Skin of body (tissue), 1 donor: ENCODE measurements at regions not wholly inside any gene's neighbourhood (a gene's known extent, or its start where the extent isn't known, plus 50 kb on each side); places are given as distances from the start of the nearest gene placed in this dataset.
"Not testable (repeated sequence)": the region's sequence is repeated elsewhere in the genome, so short reads cannot be mapped to it uniquely, and the experiment has no call there.

Experiments used
- DNase-seq: peaks from one replicate; lab custom pipeline; 2025; lab: John Stamatoyannopoulos, UW

DNA sequence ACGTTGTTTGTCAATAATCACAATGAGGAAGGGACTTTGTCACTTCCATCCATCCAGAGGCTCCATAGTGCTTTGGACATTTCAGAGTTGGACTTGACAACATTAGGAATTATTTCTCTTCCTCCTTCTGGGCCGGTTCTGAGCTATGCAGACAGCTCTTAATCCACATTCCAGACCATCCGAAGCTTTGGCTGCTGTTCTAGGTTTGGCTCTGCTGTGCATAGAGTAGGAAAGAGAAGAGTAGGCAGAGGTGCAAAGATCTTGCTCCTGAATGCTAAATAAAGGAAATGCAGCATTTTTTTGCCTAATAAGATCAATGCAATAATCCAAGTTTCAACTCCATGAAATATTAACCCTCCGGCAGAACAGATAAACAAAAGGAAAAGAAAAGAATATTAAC is 216.3 kb upstream of the PRNP start:
- no peak for DNase-seq

DNA sequence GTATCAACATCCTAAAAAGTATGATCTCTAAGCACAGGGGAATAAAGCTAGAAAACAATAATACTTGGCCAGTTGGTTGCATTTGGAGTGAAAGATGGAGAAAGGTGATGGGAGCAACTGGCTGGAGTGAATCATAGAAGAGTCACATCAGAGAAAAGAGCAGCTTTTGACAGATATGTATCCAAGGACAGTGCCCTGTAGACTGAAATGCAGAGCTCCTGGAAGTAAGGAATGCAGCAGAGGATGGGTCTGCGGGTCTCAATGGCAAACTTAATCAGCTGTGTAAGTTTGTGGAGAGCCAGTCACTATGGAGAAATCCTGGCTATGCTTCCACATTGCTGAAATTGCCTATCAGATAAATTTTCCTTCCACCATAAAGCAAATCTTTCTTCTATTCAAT is 218.1 kb upstream of the PRNP start:
- DNase-seq, result no peak

DNA sequence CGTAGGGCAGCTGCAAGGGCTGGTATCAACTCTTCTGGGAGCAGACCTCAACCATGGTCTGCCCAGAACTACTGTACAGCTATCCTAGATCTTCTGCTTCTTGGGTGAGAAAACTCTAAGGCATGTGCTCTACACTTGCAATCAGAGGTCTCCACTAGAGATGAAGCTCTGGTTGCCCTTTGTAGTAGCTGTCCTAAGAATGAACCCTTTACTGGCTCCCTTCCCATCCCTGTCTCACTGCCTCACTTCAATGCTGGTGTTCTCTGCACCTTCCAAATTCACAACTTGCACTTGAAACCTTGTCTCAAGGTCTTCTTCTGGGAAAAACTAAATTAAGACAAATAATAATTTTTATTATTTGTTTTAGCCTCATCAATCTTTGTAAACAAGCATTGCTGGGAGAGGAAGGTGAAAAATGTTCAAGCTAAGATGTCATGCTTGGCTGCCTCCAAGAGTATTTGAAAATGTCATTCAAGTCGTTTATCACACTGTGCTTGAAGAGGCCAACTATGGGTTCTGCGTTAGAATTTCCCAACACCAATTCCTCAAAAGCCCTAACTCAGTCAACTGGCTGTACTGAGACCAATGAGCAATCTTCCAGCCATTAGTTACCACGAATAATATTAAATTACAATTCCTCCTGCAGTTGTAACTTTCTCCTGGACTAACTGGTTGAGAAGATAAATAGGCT is 216.9 kb upstream of the ADRA1D start:
- no peak for DNase-seq

DNA sequence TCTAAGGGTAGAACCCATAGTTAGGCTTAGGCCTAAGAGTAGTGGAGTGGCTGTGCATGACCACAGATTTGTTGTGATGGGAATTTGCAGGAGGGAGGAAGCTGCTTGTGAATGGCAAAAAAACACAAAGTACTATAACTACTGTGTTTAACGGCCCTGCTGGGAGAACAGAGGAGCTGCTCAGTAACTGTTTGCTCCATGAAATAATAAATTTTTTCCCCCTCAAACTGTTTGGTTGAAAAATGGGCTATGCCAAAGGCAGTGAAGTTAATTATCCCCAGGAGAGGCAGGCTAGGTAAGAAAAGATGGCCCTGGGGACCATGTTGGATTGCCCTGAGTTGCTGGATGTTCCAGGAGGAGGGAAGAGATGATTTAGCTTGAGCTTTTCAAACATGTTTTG is 216.1 kb upstream of the ADRA1D start:
- DNase-seq, result no peak

DNA sequence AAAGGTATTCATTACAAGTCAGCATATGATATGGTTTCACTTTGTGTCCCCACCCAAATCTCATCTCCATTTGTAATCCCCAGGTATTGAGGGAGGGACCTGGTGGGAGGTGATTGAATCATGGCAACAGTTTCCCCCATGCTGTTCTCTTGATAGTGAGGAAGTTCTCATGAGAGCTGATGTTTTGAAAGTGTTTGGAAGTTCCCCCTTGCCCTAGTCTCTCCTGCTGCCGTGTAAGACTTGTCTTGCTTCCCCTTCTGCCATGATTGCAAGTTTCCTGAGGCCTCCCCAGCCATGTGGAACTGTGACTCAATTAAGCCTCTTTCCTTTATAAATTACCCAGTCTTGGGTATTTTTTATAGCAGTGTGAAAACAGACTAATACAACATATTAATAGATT is 213.7 kb upstream of the ADRA1D start:
- DNase-seq, result not testable (repeated sequence)

DNA sequence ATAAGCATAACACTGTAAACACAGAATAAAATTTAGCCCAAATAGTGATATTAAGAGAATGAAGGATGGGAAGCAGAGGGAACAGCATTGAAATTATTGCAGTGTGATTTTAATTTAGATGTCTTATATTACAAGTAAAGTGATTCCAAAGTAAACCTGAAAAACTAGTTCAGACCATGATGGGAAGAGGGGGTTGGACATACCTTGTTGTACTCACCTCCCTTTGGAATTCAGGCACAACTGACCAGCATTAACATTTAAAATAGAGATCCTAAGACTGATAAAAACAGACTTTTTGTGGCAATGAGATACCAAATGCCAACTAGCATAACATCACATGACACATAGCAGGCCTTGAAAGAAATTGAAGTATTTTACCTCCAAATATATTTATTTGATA is 210.0 kb upstream of the ADRA1D start:
- DNase-seq, result no peak

DNA sequence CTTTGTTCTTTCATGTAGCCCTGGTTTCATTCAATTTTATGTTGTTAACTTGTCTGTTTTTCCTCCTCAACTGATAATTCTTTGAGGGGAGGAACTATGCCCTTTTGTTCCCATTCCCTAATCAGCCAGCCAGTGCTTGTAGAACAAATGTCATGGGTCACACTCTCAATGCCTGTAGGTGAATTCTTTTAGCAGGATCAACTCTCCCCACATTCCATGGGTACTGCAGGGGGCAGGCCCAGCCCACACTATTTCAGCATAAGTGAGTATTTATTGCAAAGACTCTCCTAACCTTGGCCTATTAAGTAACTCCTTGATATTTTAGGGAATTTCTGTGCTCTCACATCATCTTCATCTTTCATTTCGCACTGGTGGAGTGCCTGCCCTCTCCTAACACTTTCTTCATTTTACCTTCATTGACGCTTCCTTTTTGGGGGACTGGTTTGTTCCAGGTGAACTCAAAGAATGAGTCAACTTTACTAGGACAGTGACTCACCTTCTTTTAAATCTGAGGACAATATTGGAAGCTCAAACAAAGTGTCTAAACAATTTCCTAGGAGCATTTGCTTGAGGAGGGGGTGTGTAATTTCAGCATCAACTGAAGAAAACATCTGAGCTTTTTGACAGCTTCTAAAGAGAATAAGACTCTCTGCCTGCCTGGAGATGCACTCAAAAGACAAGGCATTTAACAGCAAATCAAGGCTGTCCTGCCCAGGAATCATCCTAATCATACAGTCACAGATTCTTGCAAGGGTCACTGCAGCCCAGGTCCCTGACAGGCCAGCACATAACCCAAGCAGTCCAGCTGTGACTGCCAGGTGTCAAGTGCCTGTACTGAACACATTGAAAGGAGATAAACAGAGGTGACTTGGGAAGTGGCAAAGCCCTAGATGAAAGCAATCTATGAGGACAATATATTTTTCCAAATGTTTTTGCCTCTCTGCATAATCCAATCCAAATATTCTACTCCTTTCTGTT is 208.8 kb upstream of the ADRA1D start:
- DNase-seq, result no peak

DNA sequence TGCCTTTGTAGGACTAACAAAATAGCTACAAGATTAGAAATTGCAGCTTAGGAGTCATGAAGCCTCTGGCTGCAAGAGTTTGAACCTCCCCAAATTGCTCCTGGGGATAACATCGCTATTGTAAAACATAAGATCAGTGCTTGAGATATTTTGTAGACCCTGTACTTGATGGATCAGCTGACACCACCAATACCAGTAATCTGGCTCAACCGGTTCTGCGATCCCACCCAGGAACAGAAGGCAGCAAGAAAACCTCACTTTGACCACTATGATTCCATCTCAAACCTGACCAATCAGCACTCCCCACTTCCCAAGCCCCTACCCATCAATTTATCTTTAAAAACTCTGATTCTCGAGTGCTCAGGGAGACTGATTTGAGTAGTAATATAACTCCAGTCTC is 206.9 kb upstream of the ADRA1D start:
- no peak for DNase-seq

DNA sequence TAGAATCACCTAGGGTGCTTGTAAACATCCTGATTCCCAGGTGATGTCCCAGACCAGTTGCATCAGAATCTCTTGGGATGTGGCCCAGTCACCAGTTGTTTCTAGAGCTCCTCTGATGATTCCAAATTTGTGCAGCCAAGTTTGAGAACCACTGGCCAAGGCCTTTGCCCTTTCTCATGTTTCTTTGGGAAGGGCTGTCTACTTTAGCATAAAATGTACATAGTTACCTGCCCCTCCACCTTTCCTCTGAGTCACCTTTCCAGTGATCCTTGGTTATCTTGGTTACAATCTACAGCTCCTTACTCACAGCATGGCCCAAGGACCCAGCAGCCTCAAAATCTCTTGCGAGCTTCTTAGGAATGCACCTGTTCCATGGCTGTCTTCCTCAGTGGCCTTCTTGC is 206.2 kb upstream of the ADRA1D start:
- DNase-seq, result no peak

DNA sequence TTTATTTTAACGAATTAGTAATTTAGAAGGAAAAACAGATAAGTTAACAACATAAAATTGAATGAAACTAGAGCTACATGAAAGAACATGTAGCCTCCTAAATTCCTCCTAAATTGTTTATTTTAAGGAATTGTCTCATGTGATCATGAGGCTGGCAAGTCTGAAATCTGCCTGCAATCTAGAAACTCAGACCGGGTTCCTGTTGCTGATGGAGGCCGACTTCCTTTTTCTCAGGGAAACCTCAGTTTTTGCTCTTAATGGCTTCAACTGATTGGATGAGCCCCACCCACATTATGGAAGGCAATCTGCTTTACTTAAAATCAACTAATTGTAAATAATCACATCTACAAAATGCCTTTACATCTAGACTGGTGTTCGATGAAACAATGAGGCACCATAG is 205.0 kb upstream of the ADRA1D start:
- DNase-seq, result no peak

DNA sequence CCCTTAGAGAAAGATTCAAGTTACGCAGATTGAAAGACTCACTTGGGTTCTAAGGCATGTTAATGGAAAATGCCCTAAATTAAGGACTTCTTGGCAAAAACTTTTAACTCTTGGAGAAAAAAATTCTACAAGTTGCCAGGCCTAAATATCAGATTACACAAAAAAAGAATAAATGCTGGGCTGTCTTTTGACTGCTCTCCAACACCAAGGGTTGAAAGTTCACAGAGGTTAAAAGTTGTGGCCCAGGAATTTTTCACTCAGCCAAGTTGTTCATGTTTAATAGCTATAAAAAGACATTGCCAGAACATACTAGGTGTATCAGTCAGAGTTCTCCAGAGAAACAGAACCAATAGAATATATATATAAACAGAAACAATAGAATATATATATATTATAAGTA is 204.3 kb upstream of the ADRA1D start:
- DNase-seq, result no peak

DNA sequence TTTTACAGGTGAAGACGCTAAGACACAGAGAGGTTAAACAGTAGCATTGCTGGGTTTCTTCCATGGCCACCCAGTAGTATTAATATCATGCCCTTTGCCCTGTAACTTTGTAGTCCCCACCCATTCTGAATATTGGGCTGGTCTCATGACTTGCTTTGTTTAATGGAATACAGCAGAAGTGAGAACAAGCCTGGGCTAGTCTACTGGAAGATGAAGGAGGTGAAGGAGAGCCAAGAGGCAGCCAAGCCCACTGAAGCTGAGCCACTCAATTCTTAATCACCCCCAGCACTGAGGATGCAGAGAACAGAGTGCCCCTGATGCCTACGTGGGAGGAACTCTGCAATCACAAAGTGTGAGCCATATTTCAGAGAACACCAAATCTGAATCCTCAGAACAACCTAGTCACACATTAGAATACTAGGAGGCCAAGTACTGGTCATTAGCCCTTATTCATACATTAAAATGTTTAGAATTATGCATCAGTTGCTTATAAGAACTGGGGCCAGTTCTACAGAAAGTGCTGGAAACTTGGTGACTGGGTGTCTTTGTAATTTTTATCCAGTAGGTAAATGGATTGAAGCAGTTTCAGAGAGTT is 202.5 kb upstream of the ADRA1D start:
- no peak for DNase-seq

DNA sequence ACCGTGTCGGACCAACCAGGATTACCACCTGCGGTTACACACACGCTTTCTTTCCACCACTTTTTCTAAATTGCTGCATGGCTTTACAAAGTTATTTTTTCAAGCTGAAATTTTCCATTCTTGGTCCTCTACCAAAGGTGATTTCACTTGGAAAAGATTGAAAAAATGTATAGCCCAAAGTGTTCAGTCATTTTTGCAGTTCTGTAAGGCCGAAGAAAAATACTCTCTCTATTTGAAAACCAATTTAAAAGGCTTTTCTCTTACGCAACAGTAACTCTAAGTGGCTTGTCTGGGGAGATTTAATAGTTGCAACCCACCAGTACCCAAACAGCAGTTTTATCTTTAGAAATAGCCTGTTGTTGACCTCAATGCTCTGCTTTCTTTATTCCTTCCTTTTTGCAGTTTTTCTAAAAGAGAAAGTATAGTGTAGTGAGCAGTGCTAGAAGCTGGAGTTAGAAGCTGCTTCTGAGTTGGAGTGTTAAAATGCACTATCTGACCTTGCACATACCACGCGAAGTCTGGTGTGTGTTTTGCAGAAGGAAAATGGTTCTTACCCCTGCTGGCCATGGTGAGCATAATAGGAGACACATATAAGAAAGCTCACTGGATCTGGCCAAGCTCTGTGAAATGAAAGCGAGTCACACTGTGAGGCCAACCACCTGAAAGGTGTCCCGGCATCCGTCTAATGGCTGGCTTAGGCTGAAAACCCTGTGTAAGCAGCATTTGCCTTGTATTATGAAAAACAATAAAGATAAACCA is 201.0 kb upstream of the ADRA1D start:
- no peak for DNase-seq

DNA sequence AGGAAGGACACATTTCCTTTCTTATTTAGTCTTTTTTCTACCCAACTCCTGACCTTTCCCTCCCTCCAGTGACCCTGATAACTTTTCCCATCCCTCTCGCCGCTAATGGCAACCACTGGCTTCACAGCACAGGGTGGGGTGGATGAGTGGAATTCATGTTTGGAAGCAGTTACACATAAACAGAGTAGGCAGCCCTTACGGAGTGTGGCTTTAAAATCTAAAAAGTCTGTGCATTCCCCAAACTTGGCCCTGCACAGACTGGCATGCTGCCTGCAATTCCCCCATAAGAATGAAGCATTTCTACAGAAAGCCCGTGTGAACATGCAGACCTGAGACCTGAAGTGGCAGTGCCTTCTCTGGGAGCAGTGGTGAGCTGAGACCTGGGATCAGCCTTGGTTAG is 196.7 kb upstream of the ADRA1D start:
- DNase-seq, result peak; percentile 46

DNA sequence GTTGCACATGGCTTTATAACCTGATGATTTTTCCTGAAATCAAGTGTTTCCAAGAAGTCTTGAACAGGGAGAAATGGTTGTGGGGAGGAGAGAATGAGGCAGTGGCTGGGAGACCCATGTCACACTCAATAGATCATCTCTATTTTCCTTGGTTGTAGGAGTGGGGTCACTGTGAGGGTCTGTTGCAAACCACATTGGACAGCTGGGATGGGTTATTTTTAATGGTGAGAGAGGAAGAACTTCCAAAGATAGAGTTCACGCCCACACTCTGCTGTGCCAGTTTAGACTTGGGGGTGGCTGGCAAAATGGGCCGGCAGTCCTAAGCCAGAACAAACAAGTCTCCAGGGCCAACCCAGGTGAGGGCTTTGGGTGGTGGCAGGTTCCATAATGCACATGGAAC is 196.2 kb upstream of the ADRA1D start:
- no peak for DNase-seq

DNA sequence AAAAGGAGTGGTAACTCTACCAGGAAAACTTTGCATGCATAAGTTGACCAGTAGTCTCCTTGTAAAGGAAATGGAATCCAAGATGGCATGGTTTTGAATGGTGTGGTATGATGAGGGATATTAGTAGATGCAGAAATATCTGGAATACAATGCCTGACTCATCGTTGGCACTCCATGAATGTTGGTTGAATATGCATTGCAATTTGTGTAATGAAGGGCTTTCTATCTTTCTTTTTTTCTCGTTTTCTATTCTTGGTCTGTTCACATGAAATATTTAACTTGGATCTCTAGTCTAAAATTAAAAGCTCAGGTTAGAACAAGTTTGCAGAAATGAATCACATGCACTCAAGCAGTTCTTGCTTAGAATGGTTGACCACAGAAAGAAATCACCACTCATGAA is 195.3 kb upstream of the ADRA1D start:
- DNase-seq, result no peak

DNA sequence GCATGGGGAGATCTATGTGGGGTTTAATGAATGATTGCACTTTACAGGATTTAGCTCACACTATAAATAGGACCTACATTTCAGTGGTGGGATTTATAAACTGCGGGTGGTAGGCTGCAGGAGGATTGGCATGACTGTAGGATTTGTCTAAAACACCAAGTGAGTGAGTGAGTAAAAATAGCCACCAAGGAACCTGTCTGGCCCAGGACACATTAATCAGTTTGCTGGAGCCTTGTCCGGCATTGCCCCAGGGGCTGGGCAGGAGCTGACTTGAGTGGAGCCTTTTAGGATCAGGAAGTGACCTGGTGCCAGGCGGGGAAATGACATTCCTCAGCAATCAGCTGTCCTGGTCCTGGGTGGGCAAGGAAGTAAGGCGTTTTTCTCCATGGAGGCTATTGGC is 193.9 kb upstream of the ADRA1D start:
- DNase-seq, result no peak

DNA sequence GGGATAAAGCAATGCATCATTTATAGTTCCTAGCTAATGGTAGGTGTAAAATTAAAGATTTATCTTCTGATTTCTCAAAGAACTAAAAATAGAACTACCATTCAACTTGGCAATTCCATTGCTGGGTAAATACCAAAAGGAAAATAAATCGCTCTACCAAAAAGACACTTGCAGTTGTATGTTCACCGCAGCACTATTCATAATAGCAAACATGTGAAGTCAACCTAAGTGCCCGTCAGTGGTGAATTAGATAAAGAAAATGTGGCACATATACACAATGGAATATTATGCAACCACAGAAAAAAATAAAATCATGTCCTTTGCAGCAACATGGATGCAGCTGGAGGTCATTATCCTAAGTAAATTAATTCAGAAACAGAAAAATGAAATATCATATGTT is 192.8 kb upstream of the ADRA1D start:
- no peak for DNase-seq

DNA sequence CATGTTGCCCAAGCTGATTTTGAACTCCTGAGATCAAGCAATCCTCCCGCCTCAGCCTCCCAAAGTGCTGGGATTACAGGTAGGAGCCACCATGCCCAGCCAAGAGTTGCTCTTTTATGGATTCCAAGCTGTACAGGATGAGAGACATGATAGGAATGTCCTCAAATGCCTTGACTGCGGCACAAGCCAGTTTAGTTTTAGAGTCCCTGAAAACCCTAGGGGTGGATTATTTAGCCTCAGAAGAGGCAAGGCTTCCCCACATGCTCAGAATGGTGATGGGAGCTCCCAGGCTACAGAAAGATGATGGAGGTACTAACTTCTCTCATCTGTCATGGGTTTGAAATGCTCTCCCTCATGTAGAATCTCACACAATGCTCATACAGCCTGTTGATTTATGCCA is 192.1 kb upstream of the ADRA1D start:
- no peak for DNase-seq

DNA sequence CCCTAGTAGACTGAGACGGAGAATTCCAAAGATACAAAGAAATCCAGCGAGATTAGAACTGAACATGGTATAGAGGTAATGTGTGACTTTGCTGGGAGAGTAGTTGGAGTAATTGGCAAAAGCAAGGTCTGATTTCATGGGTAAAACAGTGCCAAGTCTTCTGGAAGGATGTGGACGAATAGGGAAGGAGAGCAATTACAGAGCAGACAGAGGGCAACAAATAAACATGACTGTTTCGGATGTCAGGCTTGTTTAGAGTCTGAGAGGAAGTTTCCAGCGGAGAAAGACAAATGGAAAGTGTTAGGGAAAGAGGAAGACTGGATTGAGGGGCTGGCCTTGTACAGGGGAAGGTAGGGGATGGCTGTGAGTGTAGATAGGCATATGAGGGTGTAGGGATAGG is 190.4 kb upstream of the ADRA1D start:
- DNase-seq, result no peak

DNA sequence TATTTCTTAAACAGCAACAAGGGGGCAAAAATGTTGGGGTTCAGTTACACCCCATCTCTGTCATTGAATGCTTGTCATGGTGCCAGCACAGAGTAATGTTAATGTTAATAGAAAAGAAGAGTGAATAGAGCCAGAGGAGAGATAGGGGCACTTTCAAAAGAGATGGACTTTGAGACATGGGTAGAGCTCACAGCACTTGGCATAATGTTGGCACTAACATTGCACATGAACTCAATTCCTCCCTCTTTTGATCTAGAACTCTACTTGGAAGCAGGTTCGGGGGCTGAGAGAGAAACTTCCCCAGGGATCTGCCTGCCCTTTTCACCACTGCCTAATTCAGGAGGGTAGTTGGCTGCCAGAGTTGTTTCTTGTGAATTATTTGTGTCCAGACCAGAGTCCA is 188.0 kb upstream of the ADRA1D start:
- no peak for DNase-seq
